Endothelial cell of umbilical vein (primary cell): ENCODE measurements at regions not wholly inside any gene's neighbourhood (a gene's known extent, or its start where the extent isn't known, plus 50 kb on each side); places are given as distances from the start of the nearest gene placed in this dataset.

ENCODE experiments used
- BruUV-seq: library from RNA; stranded (reverse); fragments of 400-500 nt; replicated peaks from 2 replicates; lab custom pipeline; 2021; lab: Mats Ljungman, UMichigan
- CTCF ChIA-PET: fragments of 300-600, 350-600 bp; sonication (Branson Sonifier 250); formaldehyde crosslinking; loops from one replicate; lab custom pipeline; 2021; ENCODE audit warnings: antibody characterized with exemption, inconsistent platforms; lab: Charles Lee
- POLR2A ChIA-PET: fragments of 300-600, 350-600 bp; sonication (Branson Sonifier 250); formaldehyde crosslinking; loops from one replicate; lab custom pipeline; 2021; ENCODE audit warnings: antibody characterized with exemption, inconsistent platforms; lab: Charles Lee
- DNase-seq: peaks from one replicate; pipeline ENCODE4 v3.0.0-alpha.2; 2011; ENCODE audit warnings: low read depth, low spot score
- FAIRE-seq: peaks from 2 replicates; lab custom pipeline; 2011; peaks lifted over from hg19 to GRCh38; lab: Jason Lieb, UNC
- H2AFZ ChIP-seq: 2 replicates; pipeline ENCODE4 v1.6.0; 2012; ENCODE audit warnings: low read depth, low read length, control low read depth, inconsistent platforms
- H3K27ac ChIP-seq: 2 replicates; pipeline ENCODE4 v1.5.1; 2011; ENCODE audit warnings: low read depth, mild to moderate bottlenecking, control low read depth, low read length, moderate library complexity; ENCODE audit not compliant: insufficient read depth
- H3K27me3 ChIP-seq, 2 experiments: 2 replicates each; pipeline versions ENCODE4 v1.6.0 to v1.6.1; 2011; ENCODE audit warnings: low read length in 2 of 2, mixed read lengths in 1 of 2; ENCODE audit not compliant: control insufficient read depth in 2 of 2, insufficient read depth in 2 of 2
- H3K36me3 ChIP-seq, 2 experiments: 2 replicates in 1 of 2; 3 replicates in 1 of 2; pipeline ENCODE4 v1.5.1; 2011; ENCODE audit warnings: low read length in 2 of 2, mild to moderate bottlenecking in 1 of 2, moderate library complexity in 1 of 2; ENCODE audit not compliant: control insufficient read depth in 2 of 2, insufficient read depth in 2 of 2; ENCODE audit errors: extremely low read depth in 1 of 2
- H3K4me1 ChIP-seq: 3 replicates; pipeline ENCODE4 v1.5.1; 2011; ENCODE audit warnings: mild to moderate bottlenecking, low read length; ENCODE audit not compliant: control insufficient read depth, insufficient read depth; ENCODE audit errors: extremely low read depth
- H3K4me2 ChIP-seq: 2 replicates; pipeline ENCODE4 v1.6.1; 2011; ENCODE audit warnings: low read length, control low read depth, mixed read lengths; ENCODE audit not compliant: insufficient read depth
- H3K4me3 ChIP-seq, 3 experiments: fragments of 200-600 bp in 1 of 3; sonication (generic), shearing (Covaris generic) in 1 of 3; replicated peaks in 1 of 3; 2 replicates each; pipeline ENCODE4 v1.5.1; 2011 to 2016; ENCODE audit warnings: control low read depth in 3 of 3, low read length in 3 of 3, mild to moderate bottlenecking in 2 of 3, inconsistent platforms in 1 of 3, low read depth in 1 of 3, moderate library complexity in 1 of 3; ENCODE audit not compliant: insufficient read depth in 1 of 3
- H3K79me2 ChIP-seq: 2 replicates; pipeline ENCODE4 v1.6.0; 2012; ENCODE audit warnings: low read length, inconsistent platforms; ENCODE audit not compliant: control insufficient read depth, insufficient read depth
- H3K9ac ChIP-seq: replicated peaks from 2 replicates; pipeline ENCODE3; 2011; ENCODE audit warnings: low read length, control low read depth; ENCODE audit not compliant: insufficient read depth; ENCODE audit errors: extremely low read depth
- H3K9me1 ChIP-seq: replicated peaks from 3 replicates; pipeline ENCODE4 v1.6.0; 2011; ENCODE audit warnings: mild to moderate bottlenecking, low read length; ENCODE audit not compliant: control insufficient read depth, insufficient read depth; ENCODE audit errors: extremely low read depth
- H3K9me3 ChIP-seq: replicated peaks from 2 replicates; pipeline ENCODE4 v1.5.1; 2012; ENCODE audit warnings: low read length, inconsistent platforms; ENCODE audit not compliant: control insufficient read depth, insufficient read depth
- H4K20me1 ChIP-seq: replicated peaks from 2 replicates; pipeline ENCODE3; 2011; ENCODE audit warnings: mild to moderate bottlenecking, low read length; ENCODE audit not compliant: control insufficient read depth, insufficient read depth; ENCODE audit errors: extremely low read depth
- CTCF ChIP-seq, 2 donors: IDR thresholded peaks; 1 replicate in 1 of 2; 2 replicates in 1 of 2; pipeline ENCODE4 v1.5.1; 2011; ENCODE audit warnings: low read length in 2 of 2, mild to moderate bottlenecking in 2 of 2, moderate library complexity in 2 of 2, control low read depth in 1 of 2, inconsistent platforms in 1 of 2, low read depth in 1 of 2; ENCODE audit not compliant: insufficient read depth in 1 of 2; ENCODE audit errors: extremely low read depth in 1 of 2
- EZH2 ChIP-seq: IDR thresholded peaks from 2 replicates; pipeline ENCODE4 v1.6.1; 2012; ENCODE audit warnings: borderline replicate concordance, low read depth, mild to moderate bottlenecking, moderate library complexity, low read length, inconsistent platforms; ENCODE audit not compliant: severe bottlenecking
- FOS ChIP-seq: IDR thresholded peaks from 2 replicates; pipeline ENCODE4 v1.6.1; 2011; ENCODE audit warnings: mild to moderate bottlenecking, low read length, moderate library complexity, borderline replicate concordance; ENCODE audit not compliant: insufficient read depth
- GATA2 ChIP-seq: IDR thresholded peaks from 2 replicates; pipeline ENCODE4 v1.7.0; 2011; ENCODE audit warnings: low read depth, mild to moderate bottlenecking, moderate library complexity, mixed read lengths, low read length; ENCODE audit not compliant: insufficient read length, insufficient read depth
- JUN ChIP-seq: IDR thresholded peaks from 2 replicates; pipeline ENCODE4 v1.6.1; 2011; ENCODE audit warnings: borderline replicate concordance, low read depth; ENCODE audit not compliant: insufficient read length, insufficient read depth
- MAX ChIP-seq: IDR thresholded peaks from 2 replicates; pipeline ENCODE4 v1.6.1; 2011; ENCODE audit not compliant: insufficient read depth, insufficient read length
- MYC ChIP-seq: IDR thresholded peaks from one replicate; pipeline ENCODE4 v1.6.1; 2011; ENCODE audit warnings: mild to moderate bottlenecking, low read depth, low read length
- POLR2A ChIP-seq: IDR thresholded peaks from 2 replicates; pipeline ENCODE4 v1.6.1; 2012; ENCODE audit warnings: low read depth, mild to moderate bottlenecking, control low read depth, low read length
- POLR2AphosphoS5 ChIP-seq: IDR thresholded peaks from 2 replicates; pipeline ENCODE4 v1.6.1; 2012; ENCODE audit warnings: low read depth, mild to moderate bottlenecking, control low read depth, low read length, moderate library complexity; ENCODE audit not compliant: insufficient read depth
- dilution Hi-C: fragments of 300-500 bp; cut with MboI; formaldehyde crosslinking; loops from one replicate; pipeline ENCODE4 v1.15.0; 2019; ENCODE audit warnings: low sequenced_read_pairs; ENCODE audit not compliant: extremely low pct_ligation_motif_present
- intact Hi-C: fragments of 100-400 bp; cut with micrococcal nuclease; formaldehyde crosslinking; loops from one replicate; pipeline ENCODE4 v1.10.0; 2022

- TF ChIP-seq GATA2 (no peak), FOS (no peak), MYC (no peak), POLR2A (no peak), CTCF (IDR thresholded peaks at IDR 0.05; ENCODE audit: extremely low read depth in 1 of 2, insufficient read depth in 1 of 2, low read depth in 1 of 2, low read length in 2 of 2) (no peak), EZH2 (no peak), POLR2AphosphoS5 (no peak), MAX (no peak), JUN (no peak)
- Histone ChIP-seq H3K9me1 (no peaks in the 10 kb centered on the region), H3K4me3 (no peak overlapping the region), H3K27me3 (no peaks in the 10 kb centered on the region), H3K9me3 (no peaks in the 10 kb centered on the region), H3K79me2 (no peaks in the 10 kb centered on the region), H2AFZ (no peak overlapping the region), H3K4me1 (no peaks in the 10 kb centered on the region), H3K4me2 (no peak overlapping the region), H3K27ac (no peak overlapping the region), H4K20me1 (no peaks in the 10 kb centered on the region), H3K36me3 (no peaks in the 10 kb centered on the region), H3K9ac (no peak overlapping the region)
- FAIRE-seq (no peak), DNase-seq (no peak)
- CTCF ChIA-PET: no interaction called here
- BruUV-seq: no TSS peak
- POLR2A ChIA-PET: no interaction called here
- dilution Hi-C loops (no loop called here), intact Hi-C loops (no loop called here)
These were observed 105.1 kb upstream of the RPL38 start for GRCh38 chr17:74098136-74099024.
